Gastroesophageal sphincter (tissue), 3 donors: ENCODE measurements at regions not wholly inside any gene's neighbourhood (a gene's known extent, or its start where the extent isn't known, plus 50 kb on each side); places are given as distances from the start of the nearest gene placed in this dataset.

ENCODE experiments used
- POLR2A ChIP-seq, 2 donors: fragments of 450-650 bp; IDR thresholded peaks; one replicate each; pipeline ENCODE4 v1.6.1; 2017; ENCODE audit warnings: antibody characterized with exemption in 2 of 2, mild to moderate bottlenecking in 2 of 2, moderate library complexity in 1 of 2
- TF ChIP-seq, protein P1 (sequence below), 4 experiments: fragments of 200-600 bp in 2 of 4; fragments of 450-650 bp in 2 of 4; sonication (generic) in 1 of 4; IDR thresholded peaks; one replicate each; pipeline ENCODE4 v1.5.1; 2017 to 2019; ENCODE audit warnings: antibody characterized with exemption in 4 of 4, mild to moderate bottlenecking in 2 of 4, moderate library complexity in 2 of 4

GRCh38 chr1:56376188-56376984 lies 203.0 kb downstream of the PLPP3 start:
- TF ChIP-seq POLR2A (IDR thresholded peaks at IDR 0.05) = no peak
- TF ChIP-seq, protein P1, sequence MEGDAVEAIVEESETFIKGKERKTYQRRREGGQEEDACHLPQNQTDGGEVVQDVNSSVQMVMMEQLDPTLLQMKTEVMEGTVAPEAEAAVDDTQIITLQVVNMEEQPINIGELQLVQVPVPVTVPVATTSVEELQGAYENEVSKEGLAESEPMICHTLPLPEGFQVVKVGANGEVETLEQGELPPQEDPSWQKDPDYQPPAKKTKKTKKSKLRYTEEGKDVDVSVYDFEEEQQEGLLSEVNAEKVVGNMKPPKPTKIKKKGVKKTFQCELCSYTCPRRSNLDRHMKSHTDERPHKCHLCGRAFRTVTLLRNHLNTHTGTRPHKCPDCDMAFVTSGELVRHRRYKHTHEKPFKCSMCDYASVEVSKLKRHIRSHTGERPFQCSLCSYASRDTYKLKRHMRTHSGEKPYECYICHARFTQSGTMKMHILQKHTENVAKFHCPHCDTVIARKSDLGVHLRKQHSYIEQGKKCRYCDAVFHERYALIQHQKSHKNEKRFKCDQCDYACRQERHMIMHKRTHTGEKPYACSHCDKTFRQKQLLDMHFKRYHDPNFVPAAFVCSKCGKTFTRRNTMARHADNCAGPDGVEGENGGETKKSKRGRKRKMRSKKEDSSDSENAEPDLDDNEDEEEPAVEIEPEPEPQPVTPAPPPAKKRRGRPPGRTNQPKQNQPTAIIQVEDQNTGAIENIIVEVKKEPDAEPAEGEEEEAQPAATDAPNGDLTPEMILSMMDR (IDR thresholded peaks at IDR 0.05) = no peak
